SH-SY5Y (cell line): ENCODE measurements at regions not wholly inside any gene's neighbourhood (a gene's known extent, or its start where the extent isn't known, plus 50 kb on each side); places are given as distances from the start of the nearest gene placed in this dataset.

Experiments used
- GATA2 ChIP-seq: IDR thresholded peaks from 2 replicates; pipeline ENCODE4 v1.6.1; 2011; ENCODE audit warnings: mild to moderate bottlenecking, low read depth, low read length
- GATA3 ChIP-seq: IDR thresholded peaks from 2 replicates; pipeline ENCODE4 v1.6.1; 2011; ENCODE audit warnings: low read depth, mild to moderate bottlenecking, low read length, moderate library complexity

- TF ChIP-seq GATA2 = no peak
- no peak for TF ChIP-seq GATA3
Observed at GRCh38 chr10:81042647-81043046, 504.9 kb downstream of the SH2D4B start.
